Neural progenitor cell (in vitro differentiated cells): ENCODE measurements at regions not wholly inside any gene's neighbourhood (a gene's known extent, or its start where the extent isn't known, plus 50 kb on each side); places are given as distances from the start of the nearest gene placed in this dataset.
A peak's percentile ranks its signal among the peaks of the same experiment; 100 is the strongest.

Experiments
- DNase-seq: peaks from one replicate; pipeline ENCODE4 v3.0.0-alpha.2; 2016; ENCODE audit warnings: low spot score
- H2AFZ ChIP-seq: fragments of 200-600 bp; sonication (generic); replicated peaks from 2 replicates; pipeline ENCODE4 v1.6.1; 2016; ENCODE audit warnings: antibody characterized with exemption
- H3F3A ChIP-seq: fragments of 200-600 bp; sonication (generic); 2 replicates; pipeline ENCODE4 v1.6.1; 2016; ENCODE audit warnings: antibody characterized with exemption, low read depth
- H3K27ac ChIP-seq: fragments of 200-600 bp; sonication (generic); 2 replicates; pipeline ENCODE4 v1.5.1; 2016; ENCODE audit warnings: mild to moderate bottlenecking
- H3K27me3 ChIP-seq: fragments of 200-600 bp; sonication (generic); 2 replicates; pipeline ENCODE4 v1.6.1; 2016; ENCODE audit warnings: mild to moderate bottlenecking, moderate library complexity
- H3K36me3 ChIP-seq: fragments of 200-600 bp; sonication (generic); 2 replicates; pipeline ENCODE4 v1.5.1; 2016
- H3K4me1 ChIP-seq: fragments of 200-600 bp; sonication (generic); 2 replicates; pipeline ENCODE4 v1.6.1; 2016; ENCODE audit warnings: mixed run types
- H3K4me2 ChIP-seq: fragments of 200-600 bp; sonication (generic); 2 replicates; pipeline ENCODE4 v1.6.1; 2016
- H3K4me3 ChIP-seq: fragments of 200-600 bp; sonication (generic); 2 replicates; pipeline ENCODE4 v1.5.1; 2016
- H3K79me2 ChIP-seq: fragments of 200-600 bp; sonication (generic); 2 replicates; pipeline ENCODE4 v1.6.1; 2016; ENCODE audit warnings: low read depth
- H3K9ac ChIP-seq: fragments of 200-600 bp; sonication (generic); 2 replicates; pipeline ENCODE4 v1.6.1; 2016
- H3K9me3 ChIP-seq: fragments of 200-600 bp; sonication (generic); 2 replicates; pipeline ENCODE4 v1.5.1; 2016; ENCODE audit warnings: low read depth
- H4K20me1 ChIP-seq: fragments of 200-600 bp; sonication (generic); 2 replicates; pipeline ENCODE4 v1.6.1; 2016; ENCODE audit warnings: low read depth
- H3K27ac Mint-ChIP-seq: 3 replicates; pipeline ENCODE4 v1.8.0; 2021; ENCODE audit warnings: mixed read lengths
- H3K27me3 Mint-ChIP-seq: 2 replicates; pipeline ENCODE4 v1.8.0; 2022; ENCODE audit warnings: low read depth, mild to moderate bottlenecking, inconsistent platforms, moderate library complexity, mixed read lengths; ENCODE audit not compliant: insufficient read depth
- H3K36me3 Mint-ChIP-seq: 3 replicates; pipeline ENCODE4 v1.8.0; 2021; ENCODE audit warnings: mixed read lengths
- H3K4me1 Mint-ChIP-seq: 3 replicates; pipeline ENCODE4 v1.8.0; 2021; ENCODE audit warnings: mixed read lengths
- H3K4me3 Mint-ChIP-seq: 3 replicates; pipeline ENCODE4 v1.8.0; 2021; ENCODE audit warnings: mild to moderate bottlenecking, moderate library complexity, mixed read lengths
- H3K9me3 Mint-ChIP-seq: 3 replicates; pipeline ENCODE4 v1.8.0; 2020; ENCODE audit warnings: mixed read lengths
- EZH2 ChIP-seq: fragments of 200-600 bp; sonication (generic); IDR thresholded peaks from 2 replicates; pipeline ENCODE4 v1.6.1; 2017; ENCODE audit warnings: antibody characterized with exemption, mild to moderate bottlenecking, moderate library complexity
- EZH2phosphoT487 ChIP-seq: fragments of 200-600 bp; sonication (generic); IDR thresholded peaks from 2 replicates; pipeline ENCODE4 v1.6.1; 2017; ENCODE audit warnings: antibody characterized with exemption
- TF ChIP-seq, protein P1 (sequence below): fragments of 200-600 bp; sonication (generic); IDR thresholded peaks from 2 replicates; pipeline ENCODE4 v1.5.1; 2017; ENCODE audit warnings: antibody characterized with exemption, mild to moderate bottlenecking

- H3K9me3 Mint-ChIP-seq = peaks cover 2% of the 10 kb centered on the region
- DNase-seq = no peak
- Histone ChIP-seq H2AFZ (no peak overlapping the region), H3F3A (no peaks in the 10 kb centered on the region), H3K27me3 (no peaks in the 10 kb centered on the region), H3K4me3 (no peak overlapping the region), H3K79me2 (no peaks in the 10 kb centered on the region), H4K20me1 (no peaks in the 10 kb centered on the region), H3K27ac (no peak overlapping the region), H3K9me3 (no peaks in the 10 kb centered on the region), H3K4me2 (no peak overlapping the region), H3K36me3 (no peaks in the 10 kb centered on the region), H3K9ac (no peak overlapping the region), H3K4me1 (peaks cover 5% of the 10 kb centered on the region)
- TF ChIP-seq EZH2 = no peak
- TF ChIP-seq EZH2phosphoT487 = no peak
- TF ChIP-seq, protein P1, sequence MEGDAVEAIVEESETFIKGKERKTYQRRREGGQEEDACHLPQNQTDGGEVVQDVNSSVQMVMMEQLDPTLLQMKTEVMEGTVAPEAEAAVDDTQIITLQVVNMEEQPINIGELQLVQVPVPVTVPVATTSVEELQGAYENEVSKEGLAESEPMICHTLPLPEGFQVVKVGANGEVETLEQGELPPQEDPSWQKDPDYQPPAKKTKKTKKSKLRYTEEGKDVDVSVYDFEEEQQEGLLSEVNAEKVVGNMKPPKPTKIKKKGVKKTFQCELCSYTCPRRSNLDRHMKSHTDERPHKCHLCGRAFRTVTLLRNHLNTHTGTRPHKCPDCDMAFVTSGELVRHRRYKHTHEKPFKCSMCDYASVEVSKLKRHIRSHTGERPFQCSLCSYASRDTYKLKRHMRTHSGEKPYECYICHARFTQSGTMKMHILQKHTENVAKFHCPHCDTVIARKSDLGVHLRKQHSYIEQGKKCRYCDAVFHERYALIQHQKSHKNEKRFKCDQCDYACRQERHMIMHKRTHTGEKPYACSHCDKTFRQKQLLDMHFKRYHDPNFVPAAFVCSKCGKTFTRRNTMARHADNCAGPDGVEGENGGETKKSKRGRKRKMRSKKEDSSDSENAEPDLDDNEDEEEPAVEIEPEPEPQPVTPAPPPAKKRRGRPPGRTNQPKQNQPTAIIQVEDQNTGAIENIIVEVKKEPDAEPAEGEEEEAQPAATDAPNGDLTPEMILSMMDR = no peak
- H3K27me3 Mint-ChIP-seq = peaks cover 9% of the 10 kb centered on the region
- H3K4me1 Mint-ChIP-seq = peaks cover 22% of the 10 kb centered on the region
- peak overlapping the region; percentile 44 for H3K27ac Mint-ChIP-seq
- H3K36me3 Mint-ChIP-seq = no peaks in the 10 kb centered on the region
- H3K4me3 Mint-ChIP-seq = no peak overlapping the region
Observed at GRCh38 chr9:95573463-95573862, 56.7 kb upstream of the PTCH1 start.

DNA sequence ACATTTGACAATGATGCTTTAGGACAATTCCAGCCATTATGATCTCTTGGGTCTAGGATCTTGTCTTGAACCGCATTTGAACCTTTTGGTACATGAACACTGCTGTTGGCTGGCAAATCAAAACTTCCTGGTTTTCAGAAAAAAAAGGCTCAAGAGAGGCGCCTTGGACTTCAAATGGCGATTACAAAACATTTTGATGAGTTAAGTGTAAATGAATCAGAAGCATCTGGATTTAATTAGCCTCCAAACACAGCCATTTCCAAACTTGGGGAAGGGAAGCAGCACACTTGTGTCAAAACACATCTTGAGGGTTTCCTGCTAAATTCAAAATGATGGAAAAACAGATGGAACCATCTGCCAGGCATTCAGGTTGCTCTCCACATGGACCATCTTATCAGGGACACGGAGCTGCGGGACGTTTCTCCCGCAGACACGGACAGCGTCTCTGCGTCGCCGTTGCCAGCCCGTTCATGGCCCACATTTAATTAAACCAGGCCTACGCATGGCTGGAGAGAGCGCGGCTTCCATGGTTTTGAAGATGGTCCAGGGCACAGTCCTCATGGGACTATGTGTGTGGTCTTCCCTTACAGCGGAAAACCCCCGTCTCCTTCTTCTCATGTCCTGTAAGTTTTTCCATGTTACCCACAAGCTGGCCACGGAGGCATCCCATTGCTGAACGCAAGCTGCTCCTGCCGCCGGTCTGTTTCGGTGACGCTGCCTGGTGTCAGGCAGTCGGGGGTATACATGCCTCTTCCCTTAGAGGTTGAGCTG, 55.8 kb upstream of the PTCH1 start:
- Histone ChIP-seq H3K79me2 (no peaks in the 10 kb centered on the region), H3K9ac (no peak overlapping the region), H3K4me2 (no peak overlapping the region), H3K36me3 (no peaks in the 10 kb centered on the region), H3K27me3 (no peaks in the 10 kb centered on the region), H3K4me1 (peaks cover 5% of the 10 kb centered on the region), H2AFZ (no peak overlapping the region), H3K9me3 (no peaks in the 10 kb centered on the region), H3K4me3 (no peak overlapping the region), H4K20me1 (no peaks in the 10 kb centered on the region), H3K27ac (no peak overlapping the region), H3F3A (peaks cover 1% of the 10 kb centered on the region)
- DNase-seq = no peak
- H3K4me1 Mint-ChIP-seq = peaks cover 22% of the 10 kb centered on the region
- TF ChIP-seq, protein P1 = no peak
- TF ChIP-seq EZH2phosphoT487 (no peak), EZH2 (no peak)
- H3K27ac Mint-ChIP-seq = no peak overlapping the region
- no peaks in the 10 kb centered on the region for H3K36me3 Mint-ChIP-seq
- peaks cover 2% of the 10 kb centered on the region for H3K9me3 Mint-ChIP-seq
- H3K27me3 Mint-ChIP-seq = peaks cover 9% of the 10 kb centered on the region
- H3K4me3 Mint-ChIP-seq = no peak overlapping the region

DNA sequence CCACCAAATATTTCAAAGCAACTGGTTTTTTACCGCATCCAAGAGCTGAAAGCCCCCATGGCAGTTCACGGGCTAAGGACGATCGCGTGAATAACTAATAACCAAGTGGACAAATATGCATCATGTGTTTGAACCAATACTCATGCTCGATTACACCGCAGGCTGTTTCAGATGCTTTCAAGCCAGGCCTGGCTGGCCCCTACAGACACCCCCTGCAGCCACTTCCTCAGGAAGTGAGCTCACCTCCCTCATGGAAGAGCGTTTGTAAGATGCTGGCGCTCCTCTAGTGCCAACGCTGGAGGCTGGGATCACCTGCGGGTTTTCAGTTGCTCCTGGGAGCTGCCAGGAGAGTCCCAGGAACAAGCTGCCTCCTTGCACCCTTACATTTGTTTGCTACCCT, 53.9 kb upstream of the PTCH1 start:
- Histone ChIP-seq H3K36me3 (no peaks in the 10 kb centered on the region), H3K79me2 (no peaks in the 10 kb centered on the region), H3K9ac (no peak overlapping the region), H3K9me3 (no peaks in the 10 kb centered on the region), H4K20me1 (no peaks in the 10 kb centered on the region), H3K4me2 (no peak overlapping the region), H3F3A (peaks cover 8% of the 10 kb centered on the region), H3K4me1 (peaks cover 13% of the 10 kb centered on the region), H3K4me3 (no peak overlapping the region), H2AFZ (peak overlapping the region; percentile 86), H3K27ac (no peak overlapping the region), H3K27me3 (no peaks in the 10 kb centered on the region)
- Mint-ChIP-seq H3K27ac (peak overlapping the region; percentile 16), H3K4me1 (peaks cover 22% of the 10 kb centered on the region), H3K4me3 (no peak overlapping the region), H3K9me3 (peaks cover 2% of the 10 kb centered on the region), H3K27me3 (peaks cover 9% of the 10 kb centered on the region), H3K36me3 (no peaks in the 10 kb centered on the region)
- TF ChIP-seq EZH2 (no peak), EZH2phosphoT487 (no peak)
- TF ChIP-seq, protein P1 = no peak
- no peak for DNase-seq
